ENCODE measurements at regions not wholly inside any gene's neighbourhood (a gene's known extent, or its start where the extent isn't known, plus 50 kb on each side); places are given as distances from the start of the nearest gene placed in this dataset.
"Not testable (repeated sequence)": the region's sequence is repeated elsewhere in the genome, so short reads cannot be mapped to it uniquely, and the experiment has no call there.

DNA sequence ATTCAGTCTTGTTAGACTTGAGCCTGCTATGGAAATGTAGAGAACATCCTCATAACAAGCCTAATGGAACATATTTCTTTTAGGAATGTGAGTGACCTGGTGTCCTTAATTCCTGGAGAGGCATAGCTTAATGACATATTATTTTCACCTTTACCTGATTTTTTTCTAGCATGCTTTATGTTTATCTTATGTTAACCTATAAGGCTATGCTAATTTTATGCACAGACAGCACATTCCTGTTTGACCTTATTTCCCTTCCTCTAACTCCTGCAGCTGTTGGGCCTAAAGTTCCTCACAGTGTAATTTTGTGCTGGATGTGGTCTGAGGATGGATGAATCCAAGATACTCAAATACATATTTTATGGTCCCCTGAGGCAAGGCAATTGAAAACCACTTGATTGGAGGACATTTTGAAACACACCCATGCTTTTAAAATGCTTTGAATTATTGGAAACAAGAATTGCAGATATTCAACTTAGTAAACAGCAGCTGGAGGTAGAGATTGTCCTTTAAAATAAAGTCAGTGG is 111.5 kb downstream of the LARP7 start:
- no peaks in the 10 kb centered on the region for H3K9me3 ChIP-seq (ENCODE audit: control extremely low read depth in 1 of 3, control insufficient read depth in 2 of 3, insufficient read depth in 1 of 3, low read length in 2 of 3)
- H3K4me1 ChIP-seq (ENCODE audit: control insufficient read depth in 2 of 2, insufficient read depth in 2 of 2, low read length in 2 of 2): no peaks in the 10 kb centered on the region
- H4K20me1 ChIP-seq (ENCODE audit: control insufficient read depth, insufficient read depth, low read length, poor library complexity, severe bottlenecking): no peaks in the 10 kb centered on the region
- intact Hi-C loops (cut with micrococcal nuclease): no loop called here
- no peak overlapping the region for H3K4me3 Mint-ChIP-seq
- H3K27ac ChIP-seq (ENCODE audit: low read length in 2 of 2): no peak overlapping the region
- no peak overlapping the region for H3K27ac Mint-ChIP-seq
- H3K79me2 ChIP-seq (ENCODE audit: control insufficient read depth, insufficient read depth, low read length): no peaks in the 10 kb centered on the region
- no peak overlapping the region for H2AFZ ChIP-seq (ENCODE audit: insufficient read depth, low read depth, low read length, poor library complexity, severe bottlenecking)
- no peaks in the 10 kb centered on the region for H3K36me3 ChIP-seq (replicated peaks in 1 of 2; ENCODE audit: control extremely low read depth in 1 of 2, control insufficient read depth in 1 of 2, extremely low read depth in 1 of 2, insufficient read depth in 2 of 2, low read length in 1 of 2)
- DNase-seq (no peak), ATAC-seq (ENCODE audit: low read depth) (no peak)
- H3K4me2 ChIP-seq (replicated peaks; ENCODE audit: low read depth, low read length, poor library complexity, severe bottlenecking): no peak overlapping the region
- no peaks in the 10 kb centered on the region for H3K9me3 Mint-ChIP-seq (ENCODE audit: insufficient read depth)
- no peak overlapping the region for H3K9ac ChIP-seq (ENCODE audit: low read length)
- ChIA-PET CTCF (interaction anchor here (1.3 kb wide), 1 partner anchor 15 kb away, joined by 4 read pairs; no protein-coding TSS in a partner anchor), POLR2A (no interaction called here)
- peaks cover 25% of the 10 kb centered on the region for H3K27me3 Mint-ChIP-seq
- peaks cover 0 to 10% (median 3%) of the 10 kb centered on the region in 4 experiments for H3K27me3 ChIP-seq (replicated peaks in 1 of 4; ENCODE audit: control extremely low read depth in 1 of 4, control insufficient read depth in 3 of 4, insufficient read depth in 4 of 4, low read length in 3 of 4)
- TF ChIP-seq EZH2 (IDR thresholded peaks at IDR 0.05; ENCODE audit: borderline replicate concordance, insufficient read depth, low read depth, low read length, poor library complexity, severe bottlenecking) (no peak), CTCF (IDR thresholded peaks at IDR 0.05) (no peak)
- H3K4me3 ChIP-seq (ENCODE audit: control extremely low read depth in 1 of 5, extremely low read depth in 1 of 5, insufficient read depth in 1 of 5, low read depth in 2 of 5, low read length in 4 of 5): no peak overlapping the region
- no peaks in the 10 kb centered on the region for H3K4me1 Mint-ChIP-seq

- not testable (repeated sequence) for H3K4me2 ChIP-seq (replicated peaks; ENCODE audit: low read depth, low read length, poor library complexity, severe bottlenecking)
Measured at GRCh38 chr4:112750749-112751148, 113.8 kb downstream of the LARP7 start.

More at GRCh38 chr4:112750749-112751148, 113.8 kb downstream of the LARP7 start:
- H3K27me3 ChIP-seq (replicated peaks in 1 of 4; ENCODE audit: control extremely low read depth in 1 of 4, control insufficient read depth in 3 of 4, insufficient read depth in 4 of 4, low read length in 3 of 4); H3K4me3 Mint-ChIP-seq; DNase-seq; H3K9me3 ChIP-seq (ENCODE audit: control extremely low read depth in 1 of 3, control insufficient read depth in 2 of 3, insufficient read depth in 1 of 3, low read length in 2 of 3); ATAC-seq (ENCODE audit: low read depth); H3K27ac Mint-ChIP-seq; H3K36me3 ChIP-seq (replicated peaks in 1 of 2; ENCODE audit: control extremely low read depth in 1 of 2, control insufficient read depth in 1 of 2, extremely low read depth in 1 of 2, insufficient read depth in 2 of 2, low read length in 1 of 2); H4K20me1 ChIP-seq (ENCODE audit: control insufficient read depth, insufficient read depth, low read length, poor library complexity, severe bottlenecking); H2AFZ ChIP-seq (ENCODE audit: insufficient read depth, low read depth, low read length, poor library complexity, severe bottlenecking); H3K9ac ChIP-seq (ENCODE audit: low read length); H3K79me2 ChIP-seq (ENCODE audit: control insufficient read depth, insufficient read depth, low read length); POLR2A ChIA-PET; intact Hi-C loops (cut with micrococcal nuclease); H3K4me1 Mint-ChIP-seq; H3K9me3 Mint-ChIP-seq (ENCODE audit: insufficient read depth); H3K27ac ChIP-seq (ENCODE audit: low read length in 2 of 2); H3K4me3 ChIP-seq (ENCODE audit: control extremely low read depth in 1 of 5, extremely low read depth in 1 of 5, insufficient read depth in 1 of 5, low read depth in 2 of 5, low read length in 4 of 5); H3K4me1 ChIP-seq (ENCODE audit: control insufficient read depth in 2 of 2, insufficient read depth in 2 of 2, low read length in 2 of 2): not testable (repeated sequence)
- 91% methylated on average over 5 of the region's 7 CpGs for WGBS (ENCODE audit: insufficient coverage)
- CTCF ChIA-PET: interaction anchor here (0.7 to 2.7 kb wide), 3 partner anchors 12 to 161 kb away, joined by 3 to 10 read pairs (median 4); no protein-coding TSS in a partner anchor
- H3K27me3 Mint-ChIP-seq: peaks cover 20% of the 10 kb centered on the region

Measured in B cell (primary cell).